Fibroblast of villous mesenchyme (primary cell): ENCODE measurements at regions not wholly inside any gene's neighbourhood (a gene's known extent, or its start where the extent isn't known, plus 50 kb on each side); places are given as distances from the start of the nearest gene placed in this dataset.

Source experiments
- DNase-seq: peaks from one replicate; pipeline ENCODE4 v3.0.0-alpha.2; 2010; ENCODE audit warnings: low read depth
- H3K4me3 ChIP-seq: 2 replicates; pipeline ENCODE4 v1.5.1; 2011; ENCODE audit warnings: low read depth, mild to moderate bottlenecking, low read length
- CTCF ChIP-seq: IDR thresholded peaks from 2 replicates; pipeline ENCODE4 v1.5.1; 2012; ENCODE audit warnings: low read depth, mild to moderate bottlenecking, low read length; ENCODE audit not compliant: insufficient read depth

GRCh38 chr1:20432341-20432740 lies 53.7 kb downstream of the CAMK2N1 start:
- no peak for DNase-seq
- no peak for TF ChIP-seq CTCF
- H3K4me3 ChIP-seq: no peak overlapping the region

GRCh38 chr1:20431176-20431460 lies 54.9 kb downstream of the CAMK2N1 start:
- DNase-seq: no peak
- no peak for TF ChIP-seq CTCF
- H3K4me3 ChIP-seq: no peak overlapping the region

GRCh38 chr1:20430355-20431175 lies 55.4 kb downstream of the CAMK2N1 start:
- TF ChIP-seq CTCF: peak; percentile 82
- no peak overlapping the region for H3K4me3 ChIP-seq
- peak; percentile 24 for DNase-seq

DNA sequence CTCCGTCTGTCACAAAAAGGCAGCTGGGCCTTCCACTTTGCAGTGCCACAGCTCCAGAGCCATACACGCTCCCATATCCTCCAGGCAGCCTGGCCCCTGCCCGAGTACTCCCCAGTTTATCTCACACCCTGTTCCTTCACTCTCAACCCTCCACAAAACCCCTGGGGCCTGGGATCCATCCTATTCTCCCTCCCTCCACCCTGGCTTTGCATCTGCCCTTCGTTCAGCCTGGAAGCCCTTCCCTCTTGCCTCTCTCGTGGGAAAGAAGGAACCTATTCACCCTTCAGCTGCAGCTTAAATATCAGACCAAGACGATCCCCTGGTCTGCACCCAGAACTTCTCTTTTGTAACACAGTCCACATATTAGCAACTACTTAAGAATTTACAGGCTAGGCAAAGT lies 56.7 kb downstream of the CAMK2N1 start:
- peak; percentile 7 for DNase-seq
- H3K4me3 ChIP-seq: no peak overlapping the region
- TF ChIP-seq CTCF: no peak

GRCh38 chr1:20428841-20429240 lies 57.2 kb downstream of the CAMK2N1 start:
- H3K4me3 ChIP-seq: no peak overlapping the region
- DNase-seq: no peak
- TF ChIP-seq CTCF: no peak

GRCh38 chr1:20426923-20427322 lies 59.1 kb downstream of the CAMK2N1 start:
- no peak overlapping the region for H3K4me3 ChIP-seq
- DNase-seq: peak; percentile 70
- no peak for TF ChIP-seq CTCF

DNA sequence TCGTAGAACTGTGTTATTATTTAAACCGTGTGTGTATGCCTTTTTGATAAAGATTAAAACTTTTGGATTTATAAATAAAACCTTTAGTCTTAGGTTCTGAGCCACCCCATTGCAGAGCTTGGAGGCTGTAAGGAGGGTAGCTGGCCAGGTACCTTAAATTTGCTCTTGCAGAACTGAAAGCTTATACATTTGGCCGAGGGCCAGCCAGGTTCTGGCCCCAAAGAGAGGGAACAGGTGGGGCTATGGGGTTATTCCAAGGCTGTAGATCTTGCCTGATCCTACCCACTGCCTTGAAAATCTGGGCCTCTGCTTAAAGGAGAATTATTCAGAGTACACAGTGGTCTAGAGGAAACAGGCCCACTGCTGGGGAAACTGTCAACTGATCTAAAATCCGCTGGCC lies 59.6 kb downstream of the CAMK2N1 start:
- no peak for TF ChIP-seq CTCF
- no peak for DNase-seq
- no peak overlapping the region for H3K4me3 ChIP-seq
